Vagina (tissue), 2 donors: ENCODE measurements at regions not wholly inside any gene's neighbourhood (a gene's known extent, or its start where the extent isn't known, plus 50 kb on each side); places are given as distances from the start of the nearest gene placed in this dataset.

Experiments used
- POLR2A ChIP-seq, 2 donors: fragments of 450-650 bp; IDR thresholded peaks; one replicate each; pipeline ENCODE4 v1.6.1; 2017; ENCODE audit warnings: antibody characterized with exemption in 2 of 2, mild to moderate bottlenecking in 2 of 2, moderate library complexity in 2 of 2
- TF ChIP-seq, protein P1 (sequence below), 3 experiments: fragments of 450-650 bp in 2 of 3; fragments of 200-600 bp in 1 of 3; sonication (generic) in 1 of 3; IDR thresholded peaks; one replicate each; pipeline ENCODE4 v1.5.1; 2017 to 2019; ENCODE audit warnings: antibody characterized with exemption in 3 of 3, mild to moderate bottlenecking in 2 of 3, moderate library complexity in 2 of 3

DNA sequence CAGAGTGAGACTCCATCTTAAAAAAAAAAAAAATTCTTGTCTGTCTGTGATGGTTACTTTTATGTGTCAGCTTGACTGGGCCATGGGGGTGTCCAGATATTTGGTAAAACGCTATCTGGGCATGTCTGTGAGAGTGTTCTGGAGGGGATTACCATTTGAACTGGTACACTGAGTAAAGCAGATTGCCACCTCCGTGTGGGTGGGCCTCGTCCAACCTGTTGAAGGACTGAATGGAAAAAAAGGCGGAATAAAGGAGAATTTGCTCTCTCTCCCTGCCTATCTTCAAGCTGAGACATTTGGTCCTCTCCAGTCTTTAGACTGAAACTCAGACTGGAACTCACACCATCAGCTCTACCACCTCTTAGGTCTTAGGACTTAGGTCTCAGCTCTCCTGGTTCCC is 82.8 kb downstream of the MIS18A start:
- TF ChIP-seq POLR2A (IDR thresholded peaks at IDR 0.05), result no peak
- TF ChIP-seq, protein P1, sequence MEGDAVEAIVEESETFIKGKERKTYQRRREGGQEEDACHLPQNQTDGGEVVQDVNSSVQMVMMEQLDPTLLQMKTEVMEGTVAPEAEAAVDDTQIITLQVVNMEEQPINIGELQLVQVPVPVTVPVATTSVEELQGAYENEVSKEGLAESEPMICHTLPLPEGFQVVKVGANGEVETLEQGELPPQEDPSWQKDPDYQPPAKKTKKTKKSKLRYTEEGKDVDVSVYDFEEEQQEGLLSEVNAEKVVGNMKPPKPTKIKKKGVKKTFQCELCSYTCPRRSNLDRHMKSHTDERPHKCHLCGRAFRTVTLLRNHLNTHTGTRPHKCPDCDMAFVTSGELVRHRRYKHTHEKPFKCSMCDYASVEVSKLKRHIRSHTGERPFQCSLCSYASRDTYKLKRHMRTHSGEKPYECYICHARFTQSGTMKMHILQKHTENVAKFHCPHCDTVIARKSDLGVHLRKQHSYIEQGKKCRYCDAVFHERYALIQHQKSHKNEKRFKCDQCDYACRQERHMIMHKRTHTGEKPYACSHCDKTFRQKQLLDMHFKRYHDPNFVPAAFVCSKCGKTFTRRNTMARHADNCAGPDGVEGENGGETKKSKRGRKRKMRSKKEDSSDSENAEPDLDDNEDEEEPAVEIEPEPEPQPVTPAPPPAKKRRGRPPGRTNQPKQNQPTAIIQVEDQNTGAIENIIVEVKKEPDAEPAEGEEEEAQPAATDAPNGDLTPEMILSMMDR (IDR thresholded peaks at IDR 0.05), result no peak
